ENCODE measurements at regions not wholly inside any gene's neighbourhood (a gene's known extent, or its start where the extent isn't known, plus 50 kb on each side); places are given as distances from the start of the nearest gene placed in this dataset.
"Not testable (repeated sequence)": the region's sequence is repeated elsewhere in the genome, so short reads cannot be mapped to it uniquely, and the experiment has no call there.

DNA sequence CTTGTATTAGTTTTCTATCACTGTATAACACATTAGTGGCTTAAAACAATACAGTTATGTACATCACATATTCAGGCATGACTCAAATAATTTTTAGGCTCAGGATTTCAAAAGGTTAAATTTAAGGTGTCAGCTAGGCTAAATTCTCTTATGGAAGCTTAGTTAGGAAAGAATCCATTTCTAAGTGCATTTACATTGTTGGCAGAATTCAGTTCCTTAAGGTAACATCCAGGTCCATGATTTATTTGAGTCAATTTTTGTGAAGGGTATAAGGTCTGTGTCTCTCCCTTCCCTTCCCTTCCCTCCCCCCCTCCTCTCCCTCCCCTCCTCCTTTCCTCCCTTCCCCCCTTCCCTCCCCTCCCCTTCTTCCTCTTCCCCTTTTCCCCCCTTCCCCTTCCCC is 399.0 kb upstream of the CNTN5 start:
- DNase-seq = no peak

DNA sequence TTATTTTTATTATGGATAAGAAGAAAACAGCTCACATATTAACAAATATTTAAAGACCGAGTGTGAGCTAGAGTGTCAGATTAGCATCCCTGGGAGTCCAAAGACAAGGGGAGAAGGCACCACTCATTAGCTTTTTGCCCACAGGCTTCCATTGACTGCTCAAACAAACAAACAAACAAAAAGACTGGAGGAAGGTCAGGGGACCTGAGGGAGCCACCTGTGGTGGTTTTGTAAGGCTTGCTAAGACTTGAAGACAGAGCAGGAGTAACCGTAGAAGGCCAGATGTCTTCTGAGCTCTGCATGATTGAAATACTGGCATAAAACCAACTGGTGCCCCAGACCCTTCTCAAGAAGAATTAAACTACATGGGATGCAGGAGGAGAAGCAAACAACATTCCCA is 395.2 kb upstream of the CNTN5 start:
- no peak for DNase-seq

DNA sequence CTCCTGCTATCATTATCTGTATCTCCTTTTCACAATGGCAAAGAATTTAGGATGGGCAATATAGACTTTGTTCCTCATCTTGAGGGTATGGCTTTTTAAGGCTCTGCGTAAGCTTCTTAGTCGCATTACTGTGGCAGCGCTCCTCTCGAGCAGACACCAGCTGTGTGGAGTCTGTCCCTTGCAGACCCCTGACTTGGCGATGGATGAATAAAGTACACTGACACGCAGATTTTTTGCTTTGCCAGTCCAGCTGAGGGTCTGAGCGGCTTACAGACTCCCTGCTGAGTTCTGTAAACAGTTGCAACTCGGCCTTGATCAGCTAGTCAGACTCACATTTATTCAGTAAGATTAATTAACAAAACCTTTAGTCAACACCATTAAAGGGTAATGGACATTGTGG is 390.0 kb upstream of the CNTN5 start:
- DNase-seq = peak; percentile 40

DNA sequence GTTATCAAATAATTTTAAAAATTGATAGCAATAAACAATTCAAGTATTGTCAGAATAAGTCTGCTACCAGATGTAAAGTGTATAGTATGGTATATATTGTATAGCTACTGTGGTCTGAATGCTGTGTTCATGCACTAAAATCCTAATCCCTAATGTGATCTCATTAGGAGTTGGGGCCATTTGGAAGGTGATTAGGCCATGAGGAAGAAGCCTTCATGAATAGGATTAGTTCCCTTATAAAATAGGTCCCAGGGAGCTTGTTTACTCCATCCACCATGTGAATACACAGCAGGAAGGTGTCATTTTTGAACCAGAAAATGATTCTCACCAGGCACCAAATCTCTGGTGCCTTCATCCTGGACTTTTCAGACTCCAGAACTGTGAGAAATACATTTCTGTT is 363.0 kb upstream of the CNTN5 start:
- DNase-seq = no peak

DNA sequence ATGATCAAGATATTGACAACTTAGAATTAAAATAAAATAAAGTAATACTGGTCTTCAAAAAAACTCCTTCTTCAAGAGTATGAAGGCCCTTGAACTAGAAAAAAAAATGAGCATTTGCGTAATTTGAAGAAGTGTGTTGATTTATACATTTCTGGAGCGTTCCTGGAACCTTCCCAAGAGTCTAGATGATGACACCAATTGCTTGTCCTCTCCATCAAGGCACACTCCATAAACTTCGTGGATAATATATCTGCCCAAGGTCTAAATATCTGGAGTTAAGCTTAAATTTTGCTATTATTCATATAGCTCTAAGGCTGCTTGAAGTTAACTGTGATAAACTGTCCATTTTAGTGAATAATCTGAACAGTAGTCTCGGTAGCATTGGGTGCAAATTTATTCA is 361.3 kb upstream of the CNTN5 start:
- DNase-seq = no peak

DNA sequence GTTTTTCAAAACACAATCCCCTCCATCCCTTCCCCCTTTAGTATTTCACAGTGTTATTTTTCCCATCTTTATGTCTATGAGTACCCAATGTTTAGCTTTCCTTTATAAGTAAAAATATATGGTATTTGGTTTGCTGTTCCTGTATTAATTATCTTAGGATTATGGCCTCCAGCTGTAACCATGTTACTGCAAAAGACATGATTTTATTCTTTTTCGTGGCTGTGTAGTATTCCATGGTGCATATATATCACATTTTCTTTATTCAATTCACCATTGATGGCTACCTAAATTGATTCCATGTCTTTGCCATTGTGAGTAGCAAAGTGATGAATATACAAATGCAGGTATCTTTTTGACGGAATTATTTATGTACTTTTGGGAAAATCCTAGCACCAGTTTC is 346.4 kb upstream of the CNTN5 start:
- DNase-seq = no peak

DNA sequence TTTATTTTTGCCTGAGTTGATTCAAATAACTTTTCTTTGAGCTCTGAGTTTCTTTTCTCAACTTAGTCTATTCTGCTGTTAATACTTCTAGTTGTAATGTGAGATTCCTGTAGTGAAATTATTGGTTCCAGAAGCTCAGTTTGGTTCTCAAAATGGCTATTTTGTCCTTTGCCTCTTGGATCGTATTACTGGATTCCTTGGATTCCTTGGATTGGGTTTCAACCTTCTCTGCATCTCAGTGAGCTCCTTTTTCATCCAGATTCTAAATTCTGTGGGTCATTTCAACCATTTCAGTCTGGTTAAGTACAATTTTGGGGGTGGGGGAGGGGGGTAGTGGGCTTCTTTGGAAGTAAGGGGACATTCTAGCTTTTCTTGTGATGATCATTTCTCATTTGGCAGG is 341.1 kb upstream of the CNTN5 start:
- no peak for DNase-seq

DNA sequence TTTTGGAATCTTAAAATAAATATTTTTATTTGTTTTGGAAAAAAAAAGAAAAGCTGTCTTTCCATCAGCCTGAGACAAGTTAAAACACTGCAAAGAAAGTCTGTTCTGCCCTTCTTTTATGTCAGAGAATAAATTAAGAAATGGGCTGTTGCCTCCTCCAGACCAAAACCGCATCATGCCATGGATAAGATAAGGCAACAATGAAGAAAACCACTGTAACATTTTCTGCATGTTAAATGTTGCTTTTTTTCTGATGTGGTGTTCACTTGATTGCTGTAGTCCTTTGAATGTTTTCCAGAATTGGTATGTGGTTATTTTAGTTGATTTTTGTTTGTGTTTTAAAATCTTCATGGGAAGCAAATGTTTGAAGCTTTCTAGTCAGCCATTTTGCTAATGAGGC is 319.2 kb upstream of the CNTN5 start:
- no peak for DNase-seq

DNA sequence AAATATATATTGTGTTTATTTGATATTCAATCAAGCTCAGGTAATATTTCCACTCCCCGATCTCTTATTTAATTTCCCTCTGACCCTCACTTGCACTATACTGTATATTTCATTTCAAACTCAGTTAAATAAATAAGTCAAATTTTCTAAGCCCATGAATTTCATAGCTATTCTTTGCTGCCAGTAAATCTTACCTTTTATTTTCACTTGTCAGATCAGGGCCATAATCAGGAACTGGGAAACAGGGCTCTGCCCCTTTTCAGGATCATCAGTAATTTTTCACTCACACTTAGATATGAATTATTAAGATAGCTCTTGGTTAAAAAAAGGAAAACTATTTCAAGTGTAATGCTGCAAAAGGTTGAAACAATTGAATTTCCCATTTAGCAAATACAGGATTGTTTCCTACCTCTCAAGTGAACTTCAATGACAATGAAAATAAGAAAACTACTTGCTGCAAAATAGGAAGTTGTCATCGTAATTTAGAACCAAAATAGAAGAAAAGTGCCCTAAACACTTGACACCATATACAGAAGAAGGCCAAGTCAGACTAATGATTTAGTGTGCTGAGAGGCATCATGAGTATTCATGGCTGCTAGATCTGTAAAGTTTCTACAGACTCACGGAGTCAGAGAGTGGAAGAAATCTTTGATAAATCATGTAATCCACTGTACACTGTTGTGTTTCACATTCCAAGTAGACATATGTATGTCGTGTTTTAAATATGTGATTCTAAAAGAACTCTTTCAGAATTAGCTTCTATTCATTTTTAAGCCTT is 316.8 kb upstream of the CNTN5 start:
- no peak for DNase-seq

DNA sequence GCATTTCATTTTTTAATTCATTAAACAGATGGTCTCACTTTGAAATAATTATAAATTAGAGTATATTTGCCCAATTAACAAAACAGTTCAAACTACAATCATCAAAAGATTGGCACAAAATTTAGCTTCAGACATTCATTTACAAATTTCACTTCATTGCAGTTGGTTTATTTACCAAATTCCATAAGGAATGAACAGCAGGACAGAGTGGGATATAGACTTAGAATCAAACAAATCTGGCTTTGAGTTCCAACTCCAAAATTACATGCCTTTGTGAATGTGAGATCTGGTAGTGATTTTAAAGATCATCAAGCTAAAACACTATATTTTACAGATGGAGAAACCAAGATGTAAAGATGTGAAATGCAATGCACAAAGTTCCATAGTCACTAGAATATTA is 310.7 kb upstream of the CNTN5 start:
- no peak for DNase-seq

DNA sequence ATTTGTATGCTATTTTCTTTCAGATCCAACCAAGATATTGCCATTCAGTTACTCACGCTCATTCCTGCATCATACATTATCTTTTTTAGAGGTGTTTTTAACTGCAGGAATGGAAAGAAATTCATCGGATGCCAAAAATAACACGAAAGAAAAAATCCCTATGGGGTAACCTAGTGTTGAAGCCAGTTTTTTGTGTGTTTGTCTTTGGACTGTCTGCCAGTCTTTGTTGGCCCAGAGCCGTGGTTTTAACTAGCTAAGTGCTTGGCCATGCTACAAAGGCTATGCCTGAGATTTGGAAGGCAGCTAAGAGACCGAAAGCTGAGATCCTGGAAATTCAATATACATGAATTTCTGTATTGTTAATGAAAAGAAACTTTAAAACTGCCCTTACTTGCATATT is 309.8 kb upstream of the CNTN5 start:
- DNase-seq = no peak

DNA sequence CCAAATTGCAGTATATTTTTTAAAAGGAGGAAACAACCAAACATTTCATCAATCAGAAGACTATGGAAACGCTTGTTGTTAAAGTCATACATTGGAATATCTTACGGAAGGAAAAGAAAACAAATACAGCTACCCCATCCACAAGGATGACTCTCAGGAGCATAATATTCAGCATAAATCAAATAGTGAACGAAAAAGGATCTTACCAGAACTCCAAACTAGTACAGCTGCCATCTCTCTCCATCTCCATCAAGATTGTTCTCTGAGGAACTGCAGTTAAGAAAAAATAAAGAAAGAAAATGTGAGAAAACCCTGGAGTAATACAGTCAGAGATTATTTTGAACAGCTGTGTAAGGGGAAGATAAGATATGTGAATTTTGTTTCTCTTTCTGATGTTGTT is 299.8 kb upstream of the CNTN5 start:
- no peak for DNase-seq

DNA sequence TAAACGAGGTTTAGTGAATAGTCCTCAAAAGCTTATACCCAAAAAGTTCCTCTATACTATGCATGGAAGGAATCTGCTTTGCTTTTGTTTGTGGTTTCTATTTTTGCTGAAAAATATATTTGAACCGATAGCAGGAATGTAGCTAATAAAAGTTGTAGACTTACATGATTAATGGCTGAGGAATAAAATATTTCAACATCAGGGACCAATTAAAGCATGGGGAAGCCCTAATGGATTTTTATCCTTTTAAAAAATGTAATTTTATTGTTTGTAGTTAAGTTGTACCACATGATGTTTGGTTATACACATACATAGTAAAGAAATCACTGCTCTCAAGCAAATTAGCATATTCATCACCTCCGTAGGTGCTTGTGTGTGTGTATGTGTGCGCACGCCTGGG is 295.3 kb upstream of the CNTN5 start:
- no peak for DNase-seq

DNA sequence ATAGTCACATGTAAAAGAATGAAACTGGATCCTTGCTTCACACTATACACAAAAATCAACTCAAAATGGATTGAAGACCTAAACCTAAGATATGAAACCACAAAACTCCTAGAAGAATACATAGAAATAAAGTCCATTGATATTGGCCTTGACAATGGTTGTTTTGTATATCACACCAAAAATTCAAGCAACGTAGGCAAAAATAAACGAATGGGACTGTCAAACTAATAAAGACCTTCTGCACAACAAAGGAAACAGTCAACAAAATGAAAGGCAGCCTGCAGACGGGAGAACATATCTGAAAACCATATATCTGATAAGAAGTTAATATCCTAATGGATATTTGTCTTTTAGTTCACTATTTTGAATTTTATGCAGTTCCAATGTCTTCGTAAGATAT is 292.3 kb upstream of the CNTN5 start:
- no peak for DNase-seq

DNA sequence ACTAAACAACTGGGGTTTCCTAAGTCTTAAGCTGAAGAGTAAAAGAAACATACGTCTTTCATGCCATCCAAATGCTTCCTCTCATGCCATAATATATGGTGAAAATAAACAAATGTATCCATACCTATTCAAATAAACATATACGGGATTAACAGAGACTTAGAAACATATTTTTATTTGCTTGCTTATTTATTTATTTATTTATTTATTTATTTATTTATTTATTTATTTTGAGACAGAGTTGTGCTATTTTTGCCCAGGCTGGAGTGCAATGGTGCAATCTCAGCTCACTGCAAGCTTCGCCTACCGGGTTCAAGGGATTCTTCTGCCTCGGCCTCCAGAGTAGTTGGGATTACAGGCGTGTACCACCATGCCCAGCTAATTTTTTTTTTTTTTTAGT is 291.6 kb upstream of the CNTN5 start:
- no peak for DNase-seq

DNA sequence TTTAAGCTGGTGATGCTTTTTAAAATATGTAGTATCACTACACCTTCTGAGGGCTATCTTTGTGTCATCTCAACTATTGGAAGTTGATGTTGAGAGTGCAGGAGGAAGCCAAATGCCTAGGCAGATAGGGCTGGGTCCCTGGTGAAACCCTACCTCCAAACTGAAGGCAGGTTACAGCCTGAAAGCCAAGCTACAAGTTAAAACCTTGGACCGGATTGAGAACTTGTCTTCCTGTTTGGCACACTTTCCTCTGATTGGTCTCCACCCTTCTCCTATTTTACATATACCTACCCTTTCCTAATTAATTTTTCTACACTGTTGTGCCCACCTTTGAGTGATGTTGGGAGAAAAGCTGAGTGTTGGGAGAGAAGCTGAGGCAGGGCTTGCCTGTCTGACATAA is 287.8 kb upstream of the CNTN5 start:
- DNase-seq = no peak

DNA sequence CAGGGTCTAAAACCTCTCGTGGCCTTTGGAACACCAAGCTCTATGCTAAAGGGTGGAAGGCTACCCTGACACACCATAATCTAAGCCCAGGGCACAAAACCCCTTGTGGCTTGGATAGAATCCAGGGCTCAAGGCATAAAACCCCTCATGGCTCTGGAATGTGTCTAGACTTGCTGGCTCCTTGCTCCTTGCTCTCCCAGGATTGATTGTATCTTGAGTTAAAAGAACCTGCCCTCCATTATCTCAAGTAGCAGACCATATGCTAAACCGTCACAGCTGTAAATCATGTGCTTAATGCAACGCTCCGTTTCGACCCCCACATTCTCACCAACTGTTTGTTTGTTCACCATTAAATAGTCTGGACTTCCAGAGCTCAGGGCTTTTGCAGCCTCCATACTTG is 287.4 kb upstream of the CNTN5 start:
- DNase-seq = not testable (repeated sequence)

DNA sequence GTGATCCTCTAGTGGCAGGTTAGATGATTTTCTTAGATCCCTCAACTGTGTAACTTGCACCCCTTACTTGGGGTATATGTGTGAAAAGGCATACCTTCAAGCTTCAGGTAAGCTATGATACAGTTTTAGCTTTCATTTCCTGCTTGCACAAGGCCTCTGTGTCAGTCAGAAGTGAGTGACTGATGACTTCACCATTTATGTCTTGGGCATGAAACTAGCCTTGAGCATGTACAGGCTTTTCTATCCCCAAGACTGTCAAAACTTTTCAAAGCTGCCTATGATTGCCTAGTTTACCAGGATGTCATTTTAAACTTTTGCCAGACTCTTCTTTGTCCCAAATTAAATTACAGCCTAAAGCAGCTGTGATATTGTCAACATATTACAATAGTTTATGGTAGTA is 286.1 kb upstream of the CNTN5 start:
- DNase-seq = no peak

DNA sequence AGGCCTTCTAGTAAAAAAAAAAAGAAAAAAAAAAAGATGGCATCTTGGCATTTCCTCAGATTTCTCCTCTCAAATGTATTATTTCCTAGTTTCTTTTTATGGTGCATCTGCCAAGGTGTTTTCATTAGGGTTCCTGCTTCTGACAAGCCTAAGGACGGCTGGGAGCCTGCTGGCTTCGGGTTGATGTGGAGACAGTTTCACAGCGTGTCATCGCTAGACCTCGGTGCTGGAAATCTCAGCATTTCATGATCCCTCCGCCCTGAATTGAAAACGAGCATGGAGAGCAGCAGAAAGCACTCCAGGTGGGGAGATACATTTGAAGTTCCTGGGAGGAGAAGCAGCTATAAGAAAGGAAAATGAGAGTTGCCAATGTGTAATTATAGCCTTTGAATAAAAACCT is 283.9 kb upstream of the CNTN5 start:
- DNase-seq = no peak

DNA sequence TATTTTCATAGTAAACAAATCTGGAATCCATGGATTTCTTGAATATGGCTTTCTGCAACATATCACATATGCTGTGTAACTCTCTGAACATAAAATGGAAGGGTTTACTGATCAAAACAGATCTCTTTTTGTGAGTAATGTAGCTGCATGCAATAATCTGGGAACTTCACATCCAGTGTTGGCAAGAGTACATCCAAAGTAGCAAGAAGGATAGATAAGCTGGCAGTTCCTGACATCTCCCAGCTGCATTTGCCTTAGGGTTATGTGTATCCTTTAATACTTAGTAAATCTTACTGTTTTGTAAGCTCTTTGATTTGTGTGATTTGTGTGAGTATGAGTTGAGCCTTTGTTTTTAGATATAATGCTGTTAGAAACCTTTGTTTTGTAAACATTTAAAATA is 280.4 kb upstream of the CNTN5 start:
- no peak for DNase-seq

DNA sequence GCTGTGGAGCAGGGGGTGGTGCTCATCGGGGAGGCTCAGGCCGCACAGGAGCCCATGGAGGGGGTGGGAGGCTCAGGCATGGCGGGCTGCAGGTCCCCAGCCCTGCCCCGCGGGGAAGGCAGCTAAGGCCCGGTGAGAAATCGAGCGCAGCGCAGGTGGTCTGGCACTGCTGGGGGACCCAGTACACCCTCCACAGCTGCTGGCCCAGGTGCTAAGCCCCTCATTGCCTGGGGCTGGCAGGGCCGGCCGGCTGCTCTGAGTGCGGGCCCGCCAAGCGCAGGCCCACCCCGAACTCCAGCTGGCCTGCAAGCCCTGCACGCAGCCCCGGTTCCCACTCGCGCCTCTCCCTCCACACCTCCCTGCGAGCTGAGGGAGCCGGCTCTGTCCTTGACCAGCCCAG is 257.3 kb upstream of the CNTN5 start:
- DNase-seq = not testable (repeated sequence)

DNA sequence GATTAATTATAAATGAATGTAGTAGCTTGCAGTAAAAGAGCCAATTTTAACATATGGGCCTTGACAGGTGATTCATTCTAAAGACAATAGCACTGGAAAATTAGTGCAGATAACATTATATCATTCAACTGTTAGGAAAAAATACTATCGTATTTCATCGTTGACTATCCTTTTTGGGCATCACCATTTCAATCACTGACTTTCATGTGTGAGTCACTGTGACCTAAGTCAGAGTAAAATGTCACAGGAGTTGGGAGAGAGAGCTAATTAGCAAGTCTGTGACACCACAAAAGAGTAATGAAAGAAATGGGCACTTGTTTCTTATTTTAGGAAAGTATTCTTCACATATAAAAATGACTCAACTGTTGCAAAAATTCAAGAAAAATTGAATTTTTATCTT is 253.8 kb upstream of the CNTN5 start:
- no peak for DNase-seq

DNA sequence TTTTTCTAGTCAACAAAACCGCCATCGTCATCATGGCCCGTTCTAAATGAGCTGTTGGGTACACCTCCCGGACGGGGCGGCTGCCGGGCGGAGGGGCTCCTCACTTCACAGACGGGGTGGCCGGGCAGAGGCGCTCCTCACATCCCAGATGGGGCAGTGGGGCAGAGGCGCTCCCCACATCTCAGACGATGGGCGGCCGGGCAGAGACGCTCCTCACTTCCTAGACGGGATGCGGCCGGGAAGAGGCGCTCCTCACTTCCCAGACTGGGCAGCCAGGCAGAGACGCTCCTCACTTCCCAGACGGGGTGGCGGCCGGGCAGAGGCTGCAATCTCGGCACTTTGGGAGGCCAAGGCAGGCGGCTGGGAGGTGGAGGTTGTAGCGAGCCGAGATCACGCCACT is 250.7 kb upstream of the CNTN5 start:
- not testable (repeated sequence) for DNase-seq

DNA sequence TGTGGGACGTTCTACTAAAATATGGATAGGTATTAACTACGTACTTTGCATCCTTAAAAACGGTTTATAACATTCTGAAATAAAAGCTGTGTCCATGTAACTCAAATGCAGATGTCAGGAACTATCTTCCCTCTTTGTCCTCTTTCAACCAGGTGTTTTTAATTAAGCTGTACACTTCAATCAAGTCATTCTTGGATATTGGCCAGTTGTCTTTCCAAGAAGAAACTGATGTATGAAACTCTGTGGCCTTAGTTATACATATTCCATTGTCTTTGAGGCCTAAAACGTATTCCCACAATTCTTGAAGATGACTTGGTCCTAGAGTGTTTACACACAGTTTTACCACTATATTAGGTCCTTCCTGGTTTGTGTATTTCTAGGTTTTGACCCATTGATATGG is 249.0 kb upstream of the CNTN5 start:
- DNase-seq = no peak

DNA sequence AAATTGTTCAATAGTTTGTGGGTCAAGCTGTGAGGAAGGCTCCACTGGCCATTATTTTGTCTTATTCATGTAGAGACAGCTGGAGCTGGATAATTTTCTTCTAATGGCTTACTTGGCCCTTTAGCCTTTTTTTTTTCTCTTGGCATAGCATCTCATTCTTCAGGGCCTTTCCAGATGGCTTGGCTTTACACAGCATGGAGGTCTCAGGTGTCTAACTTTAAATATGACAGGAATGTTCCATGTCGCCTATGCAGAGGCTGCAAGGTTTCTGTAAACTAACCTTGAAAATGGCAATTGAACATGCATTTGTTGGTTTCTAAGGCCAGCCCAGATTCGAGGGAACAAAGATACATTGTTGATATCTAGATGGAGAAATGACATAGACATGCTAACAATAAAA is 247.9 kb upstream of the CNTN5 start:
- DNase-seq = no peak

DNA sequence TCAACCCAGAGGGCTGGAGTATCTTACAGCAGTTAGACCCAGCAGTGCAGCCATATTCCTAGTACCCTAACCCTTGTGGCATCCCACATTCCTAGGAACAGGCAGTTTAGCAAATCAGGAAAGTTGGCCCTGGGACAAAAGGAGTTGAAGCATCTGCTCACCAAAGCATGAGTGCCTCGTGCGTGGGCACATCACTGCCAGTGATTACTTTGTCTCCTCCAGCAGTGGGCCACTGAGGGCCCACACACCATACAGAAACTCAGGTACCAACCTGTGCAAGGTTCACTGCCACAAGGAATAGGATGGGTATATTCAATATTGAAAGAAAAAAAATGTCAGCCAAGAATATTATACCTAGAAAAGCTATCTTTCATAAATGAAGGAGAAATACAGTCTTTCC is 227.5 kb upstream of the CNTN5 start:
- DNase-seq = no peak
